Caco-2 (cell line): ENCODE measurements at regions not wholly inside any gene's neighbourhood (a gene's known extent, or its start where the extent isn't known, plus 50 kb on each side); places are given as distances from the start of the nearest gene placed in this dataset.

Experiments
- BruUV-seq: library from RNA; stranded (reverse); fragments of 400-500 nt; replicated peaks from 2 replicates; lab custom pipeline; 2021; lab: Mats Ljungman, UMichigan
- CTCF ChIA-PET: fragments of 300-600 bp; sonication (Branson Sonifier 250); formaldehyde crosslinking; loops from one replicate; lab custom pipeline; 2022; ENCODE audit warnings: antibody characterized with exemption; lab: Charles Lee
- POLR2A ChIA-PET: fragments of 300-600 bp; sonication (Branson Sonifier 250); formaldehyde crosslinking; loops from one replicate; lab custom pipeline; 2022; ENCODE audit warnings: antibody characterized with exemption; lab: Charles Lee
- DNase-seq, 2 experiments: peaks; one replicate each; pipeline versions ENCODE4 v3.0.0 to v3.0.0-alpha.2; 2020 to 2022
- H3K27me3 ChIP-seq: replicated peaks from 2 replicates; pipeline ENCODE4 v1.6.0; 2011; ENCODE audit warnings: low read length; ENCODE audit not compliant: control insufficient read depth, insufficient read depth
- H3K36me3 ChIP-seq: 2 replicates; pipeline ENCODE4 v1.5.1; 2011; ENCODE audit warnings: low read length; ENCODE audit not compliant: control insufficient read depth, insufficient read depth
- H3K4me1 ChIP-seq: fragments of 250-450 bp; sonication (Bioruptor Pico); 2 replicates; pipeline ENCODE4 v1.5.1; 2020; ENCODE audit warnings: mild to moderate bottlenecking
- H3K4me3 ChIP-seq: 2 replicates; pipeline ENCODE4 v1.5.1; 2011; ENCODE audit warnings: low read depth, mild to moderate bottlenecking, control low read depth, low read length
- H3K9me3 ChIP-seq: fragments of 250-450 bp; sonication (Bioruptor Pico); 2 replicates; pipeline ENCODE4 v1.5.1; 2020; ENCODE audit warnings: mild to moderate bottlenecking, moderate library complexity
- H3K27ac Mint-ChIP-seq: one replicate; pipeline ENCODE4 v1.8.0; 2022; ENCODE audit warnings: mixed read lengths; ENCODE audit not compliant: unreplicated experiment
- H3K27me3 Mint-ChIP-seq: one replicate; pipeline ENCODE4 v1.8.0; 2022; ENCODE audit warnings: mixed read lengths; ENCODE audit not compliant: insufficient read depth, unreplicated experiment
- H3K36me3 Mint-ChIP-seq: one replicate; pipeline ENCODE4 v1.8.0; 2022; ENCODE audit warnings: mild to moderate bottlenecking, mixed read lengths; ENCODE audit not compliant: insufficient read depth, unreplicated experiment
- H3K4me1 Mint-ChIP-seq: one replicate; pipeline ENCODE4 v1.8.0; 2022; ENCODE audit warnings: low read depth, mixed read lengths; ENCODE audit not compliant: unreplicated experiment
- H3K4me3 Mint-ChIP-seq: one replicate; pipeline ENCODE4 v1.8.0; 2022; ENCODE audit warnings: mild to moderate bottlenecking, moderate library complexity, mixed read lengths; ENCODE audit not compliant: unreplicated experiment
- H3K9me3 Mint-ChIP-seq: one replicate; pipeline ENCODE4 v1.8.0; 2022; ENCODE audit warnings: mixed read lengths; ENCODE audit not compliant: unreplicated experiment
- CTCF ChIP-seq, 2 experiments: fragments of 200-600 bp in 1 of 2; IDR thresholded peaks; 1 replicate in 1 of 2; 2 replicates in 1 of 2; pipeline versions ENCODE4 v1.5.1 to v1.8.0; 2011 to 2022; ENCODE audit warnings: antibody characterized with exemption in 1 of 2, control low read depth in 1 of 2, inconsistent platforms in 1 of 2, low read depth in 1 of 2, low read length in 1 of 2, mild to moderate bottlenecking in 1 of 2, moderate library complexity in 1 of 2; ENCODE audit not compliant: insufficient read depth in 1 of 2, severe bottlenecking in 1 of 2, unreplicated experiment in 1 of 2
- intact Hi-C: fragments of 100-400 bp; cut with micrococcal nuclease; formaldehyde crosslinking; loops from one replicate; pipeline ENCODE4 v1.10.0; 2022; ENCODE audit not compliant: unreplicated experiment

GRCh38 chr20:53839423-53840176 is 230.8 kb downstream of the BCAS1 start:
- ChIA-PET CTCF (interaction anchor here (0.6 kb wide), 1 partner anchor 22 kb away, joined by 3 read pairs; no protein-coding TSS in a partner anchor), POLR2A (interaction anchor here (0.6 kb wide), 1 partner anchor 54 kb away, joined by 3 read pairs; no protein-coding TSS in a partner anchor)
- H3K4me3 ChIP-seq: no peak overlapping the region
- H3K4me1 ChIP-seq: peaks cover 34% of the 10 kb centered on the region
- H3K4me3 Mint-ChIP-seq: no peak overlapping the region
- DNase-seq: peak; percentile 36 to 62
- H3K9me3 Mint-ChIP-seq: peaks cover 12% of the 10 kb centered on the region
- no peaks in the 10 kb centered on the region for H3K36me3 ChIP-seq
- intact Hi-C loops: no loop called here
- no peak for TF ChIP-seq CTCF (IDR thresholded peaks at IDR 0.05; ENCODE audit: insufficient read depth in 1 of 2, low read depth in 1 of 2, low read length in 1 of 2, severe bottlenecking in 1 of 2, unreplicated experiment in 1 of 2)
- BruUV-seq: no TSS peak
- no peaks in the 10 kb centered on the region for H3K27me3 ChIP-seq
- H3K27me3 Mint-ChIP-seq: no peaks in the 10 kb centered on the region
- 0 out of 2 replicates have a peak, but pooled peaks cover 7% of the 10 kb centered on the region for H3K9me3 ChIP-seq
- peaks cover 23% of the 10 kb centered on the region for H3K4me1 Mint-ChIP-seq
- peak overlapping the region; percentile 52 for H3K27ac Mint-ChIP-seq
- peaks cover 10% of the 10 kb centered on the region for H3K36me3 Mint-ChIP-seq

DNA sequence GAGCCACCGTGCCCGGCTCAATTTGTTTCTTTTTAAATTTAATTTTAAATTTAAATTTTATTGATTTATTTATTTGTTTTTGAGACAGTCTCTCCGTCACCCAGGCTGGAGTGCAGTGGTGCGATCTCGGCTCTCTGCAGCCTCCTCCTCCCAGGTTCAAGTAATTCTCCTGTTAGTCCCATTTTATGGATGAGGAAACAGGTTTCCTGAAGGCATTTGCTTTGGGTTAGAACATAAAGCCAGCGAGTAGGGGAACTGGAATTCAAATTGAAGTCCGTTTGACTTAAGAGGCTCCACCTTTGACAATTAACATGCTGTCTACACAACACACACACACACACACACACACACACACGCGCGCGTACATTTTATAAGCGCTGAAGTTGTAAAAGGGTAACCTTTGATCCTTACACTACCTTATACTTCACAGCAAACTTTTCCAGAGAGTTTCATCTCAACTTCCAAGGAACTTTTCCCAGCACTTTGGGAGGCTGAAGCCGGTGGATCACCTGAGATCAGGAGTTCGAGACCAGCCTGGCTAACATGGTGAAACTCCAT is 232.0 kb downstream of the BCAS1 start:
- Mint-ChIP-seq H3K27ac (peak overlapping the region; percentile 52), H3K4me1 (peaks cover 23% of the 10 kb centered on the region), H3K4me3 (no peak overlapping the region), H3K9me3 (peaks cover 12% of the 10 kb centered on the region), H3K27me3 (no peaks in the 10 kb centered on the region), H3K36me3 (peaks cover 10% of the 10 kb centered on the region)
- Histone ChIP-seq H3K4me3 (no peak overlapping the region), H3K36me3 (no peaks in the 10 kb centered on the region), H3K9me3 (0 out of 2 replicates have a peak, but pooled peaks cover 7% of the 10 kb centered on the region), H3K4me1 (peaks cover 33% of the 10 kb centered on the region), H3K27me3 (no peaks in the 10 kb centered on the region)
- DNase-seq: peak; percentile 58 to 78
- intact Hi-C loops: no loop called here
- POLR2A ChIA-PET: no interaction called here
- CTCF ChIA-PET: interaction anchor here (0.7 kb wide), 1 partner anchor 60 kb away, joined by 3 read pairs; no protein-coding TSS in a partner anchor
- no TSS peak for BruUV-seq
- no peak for TF ChIP-seq CTCF (IDR thresholded peaks at IDR 0.05; ENCODE audit: insufficient read depth in 1 of 2, low read depth in 1 of 2, low read length in 1 of 2, severe bottlenecking in 1 of 2, unreplicated experiment in 1 of 2)

DNA sequence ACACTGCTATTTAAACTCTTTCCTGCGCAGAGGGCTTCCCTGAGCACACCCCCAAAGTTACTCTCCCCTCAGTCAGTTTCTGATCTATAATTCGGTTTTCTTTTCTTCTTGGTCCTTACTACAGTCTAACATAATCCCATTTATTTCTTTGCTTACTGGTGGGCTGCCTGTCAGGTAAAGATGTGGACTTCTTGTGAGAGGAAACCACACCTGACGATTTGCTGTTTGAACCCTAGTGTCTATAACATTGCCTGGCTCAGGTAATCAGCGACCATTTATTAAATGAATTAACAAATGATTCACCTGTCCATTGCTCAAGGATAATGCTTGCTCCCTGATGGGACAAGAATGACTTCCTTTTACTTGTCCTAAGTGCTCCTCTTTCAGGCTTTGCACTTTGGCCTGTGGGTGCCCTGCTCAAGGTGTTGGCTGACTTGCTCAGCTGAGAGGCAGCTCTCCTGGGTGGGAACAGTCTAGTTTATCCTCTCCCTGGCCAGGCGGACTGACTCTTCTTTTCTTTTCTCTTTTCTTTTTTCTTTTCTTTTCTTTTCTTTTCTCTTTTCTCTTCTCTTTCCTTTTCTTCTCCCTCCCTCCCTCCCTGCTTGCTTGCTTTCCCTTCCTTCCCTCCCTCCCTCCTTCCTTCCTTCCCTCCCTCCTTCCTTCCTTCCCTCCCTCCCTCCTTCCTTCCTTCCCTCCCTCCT is 233.1 kb downstream of the BCAS1 start:
- no peak for TF ChIP-seq CTCF (IDR thresholded peaks at IDR 0.05; ENCODE audit: insufficient read depth in 1 of 2, low read depth in 1 of 2, low read length in 1 of 2, severe bottlenecking in 1 of 2, unreplicated experiment in 1 of 2)
- H3K27me3 ChIP-seq: no peaks in the 10 kb centered on the region
- intact Hi-C loops: loop anchor here (1.0 kb wide), 1 partner anchor 36 kb away; no protein-coding TSS in a partner anchor
- DNase-seq: peak; percentile 61 to 85
- H3K9me3 Mint-ChIP-seq: peaks cover 20% of the 10 kb centered on the region
- no peaks in the 10 kb centered on the region for H3K36me3 ChIP-seq
- no peak overlapping the region for H3K4me3 ChIP-seq
- peak overlapping the region; percentile 52 for H3K27ac Mint-ChIP-seq
- peaks cover 23% of the 10 kb centered on the region for H3K4me1 Mint-ChIP-seq
- BruUV-seq: no TSS peak
- H3K27me3 Mint-ChIP-seq: no peaks in the 10 kb centered on the region
- CTCF ChIA-PET: interaction anchor here (0.5 to 1.0 kb wide), 2 partner anchors 69 to 514 kb away, joined by 3 to 4 read pairs; no protein-coding TSS in a partner anchor
- peaks cover 33% of the 10 kb centered on the region for H3K4me1 ChIP-seq
- H3K9me3 ChIP-seq: 0 out of 2 replicates have a peak, but pooled peaks cover 7% of the 10 kb centered on the region
- H3K36me3 Mint-ChIP-seq: peaks cover 10% of the 10 kb centered on the region
- POLR2A ChIA-PET: interaction anchor here (0.7 kb wide), 1 partner anchor 123 kb away, joined by 6 read pairs; no protein-coding TSS in a partner anchor
- H3K4me3 Mint-ChIP-seq: no peak overlapping the region
